Left ventricle myocardium inferior (tissue), 1 donor: ENCODE measurements at regions not wholly inside any gene's neighbourhood (a gene's known extent, or its start where the extent isn't known, plus 50 kb on each side); places are given as distances from the start of the nearest gene placed in this dataset.
"Not testable (repeated sequence)": the region's sequence is repeated elsewhere in the genome, so short reads cannot be mapped to it uniquely, and the experiment has no call there.

Experiments used
- DNase-seq: peaks from one replicate; pipeline ENCODE4 v3.0.0-alpha.2; 2020
- H3K27ac ChIP-seq: fragments of 200-600 bp; replicated peaks from 2 replicates; pipeline ENCODE4 v1.8.0; 2021
- H3K27me3 ChIP-seq: fragments of 200-600 bp; 2 replicates; pipeline ENCODE4 v1.8.0; 2021; ENCODE audit warnings: low read depth
- H3K36me3 ChIP-seq: fragments of 200-600 bp; 2 replicates; pipeline ENCODE4 v1.8.0; 2021
- H3K4me1 ChIP-seq: fragments of 200-600 bp; 2 replicates; pipeline ENCODE4 v1.8.0; 2021
- H3K4me3 ChIP-seq: fragments of 200-600 bp; 2 replicates; pipeline ENCODE4 v1.8.0; 2021; ENCODE audit warnings: mild to moderate bottlenecking, moderate library complexity
- H3K9me3 ChIP-seq: fragments of 200-600 bp; replicated peaks from 2 replicates; pipeline ENCODE4 v1.8.0; 2021
- intact Hi-C: fragments of 100-400 bp; cut with micrococcal nuclease; formaldehyde crosslinking; loops from one replicate; pipeline ENCODE4 v1.11.0; 2022
- TF ChIP-seq, protein P1 (sequence below): fragments of 200-600 bp; IDR thresholded peaks from 2 replicates; pipeline ENCODE4 v1.8.0; 2021; ENCODE audit warnings: antibody characterized with exemption, mild to moderate bottlenecking, borderline replicate concordance
- donor health status: DM: no; HTN: yes; CAD: no; lungs with severe emphysema.

DNA sequence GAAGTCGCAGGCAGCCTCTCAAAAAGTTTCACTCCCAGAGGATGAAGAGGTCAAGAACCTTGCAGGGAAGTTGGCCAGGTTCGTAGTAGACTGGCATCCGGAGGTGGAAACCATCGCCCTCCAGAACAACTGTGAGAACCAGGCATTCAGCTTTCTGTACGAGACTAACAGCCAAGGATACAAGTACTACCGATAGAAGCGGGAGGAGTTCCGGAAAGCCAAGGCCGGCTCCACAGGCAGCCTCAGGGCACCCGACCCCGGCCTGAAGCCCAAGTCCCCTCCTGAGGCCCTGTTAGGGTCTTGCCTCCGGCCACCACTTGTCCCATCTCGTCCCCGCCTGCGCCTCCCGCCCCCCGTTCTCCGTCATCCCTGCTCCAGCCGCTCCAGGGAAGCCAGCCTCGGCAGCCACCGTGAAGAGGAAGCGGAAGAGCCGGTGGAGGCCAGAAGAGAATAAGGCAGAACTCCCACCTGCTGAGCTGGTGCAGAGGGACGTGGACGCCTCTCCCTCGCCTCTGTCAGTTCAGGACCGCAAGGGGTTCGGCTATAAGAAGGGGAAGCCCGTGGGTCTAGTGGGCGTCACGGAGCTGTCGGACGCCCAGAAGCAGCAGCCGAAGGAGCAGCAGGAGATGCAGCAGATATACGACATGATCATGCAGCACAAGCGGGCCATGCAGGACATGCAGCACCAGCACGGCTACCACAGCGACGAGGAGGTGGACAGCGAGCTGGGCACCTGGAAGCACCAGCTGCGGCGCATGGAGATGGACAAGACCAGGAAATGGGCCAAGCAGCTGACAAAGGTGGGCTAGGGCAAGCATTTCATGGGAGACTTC is 366.8 kb upstream of the ATXN7L3B start:
- DNase-seq, result no peak
- Histone ChIP-seq H3K4me1 (no peaks in the 10 kb centered on the region), H3K9me3 (peaks cover 35% of the 10 kb centered on the region), H3K4me3 (no peak overlapping the region), H3K36me3 (no peaks in the 10 kb centered on the region), H3K27me3 (no peaks in the 10 kb centered on the region), H3K27ac (no peak overlapping the region)
- intact Hi-C loops, result no loop called here
- TF ChIP-seq, protein P1, sequence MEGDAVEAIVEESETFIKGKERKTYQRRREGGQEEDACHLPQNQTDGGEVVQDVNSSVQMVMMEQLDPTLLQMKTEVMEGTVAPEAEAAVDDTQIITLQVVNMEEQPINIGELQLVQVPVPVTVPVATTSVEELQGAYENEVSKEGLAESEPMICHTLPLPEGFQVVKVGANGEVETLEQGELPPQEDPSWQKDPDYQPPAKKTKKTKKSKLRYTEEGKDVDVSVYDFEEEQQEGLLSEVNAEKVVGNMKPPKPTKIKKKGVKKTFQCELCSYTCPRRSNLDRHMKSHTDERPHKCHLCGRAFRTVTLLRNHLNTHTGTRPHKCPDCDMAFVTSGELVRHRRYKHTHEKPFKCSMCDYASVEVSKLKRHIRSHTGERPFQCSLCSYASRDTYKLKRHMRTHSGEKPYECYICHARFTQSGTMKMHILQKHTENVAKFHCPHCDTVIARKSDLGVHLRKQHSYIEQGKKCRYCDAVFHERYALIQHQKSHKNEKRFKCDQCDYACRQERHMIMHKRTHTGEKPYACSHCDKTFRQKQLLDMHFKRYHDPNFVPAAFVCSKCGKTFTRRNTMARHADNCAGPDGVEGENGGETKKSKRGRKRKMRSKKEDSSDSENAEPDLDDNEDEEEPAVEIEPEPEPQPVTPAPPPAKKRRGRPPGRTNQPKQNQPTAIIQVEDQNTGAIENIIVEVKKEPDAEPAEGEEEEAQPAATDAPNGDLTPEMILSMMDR, result no peak

DNA sequence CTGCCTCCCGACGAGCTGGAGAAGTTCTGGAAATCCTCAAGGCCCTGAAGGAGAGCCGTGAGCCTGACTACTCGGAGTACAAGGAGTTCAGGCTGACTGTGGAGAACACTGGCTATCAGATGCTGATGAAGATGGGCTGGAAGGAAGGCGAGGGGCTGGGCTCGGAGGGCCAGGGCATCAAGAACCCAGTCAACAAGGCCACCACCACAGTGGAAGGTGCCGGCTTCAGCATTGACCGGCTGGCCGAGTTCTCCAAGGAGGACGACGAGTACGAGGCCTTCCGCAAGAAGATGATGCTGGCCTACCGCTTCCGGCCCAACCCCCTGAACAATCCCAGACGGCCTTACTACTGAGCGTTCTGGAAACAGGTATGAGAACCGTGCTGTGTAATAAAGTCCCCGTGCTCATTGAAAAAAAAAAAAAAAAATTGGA is 366.1 kb upstream of the ATXN7L3B start:
- no peak overlapping the region for H3K27ac ChIP-seq
- no peaks in the 10 kb centered on the region for H3K27me3 ChIP-seq
- no peaks in the 10 kb centered on the region for H3K4me1 ChIP-seq
- intact Hi-C loops, result no loop called here
- H3K9me3 ChIP-seq, result peaks cover 40% of the 10 kb centered on the region
- no peaks in the 10 kb centered on the region for H3K36me3 ChIP-seq
- TF ChIP-seq, protein P1, result no peak
- no peak overlapping the region for H3K4me3 ChIP-seq
- no peak for DNase-seq

DNA sequence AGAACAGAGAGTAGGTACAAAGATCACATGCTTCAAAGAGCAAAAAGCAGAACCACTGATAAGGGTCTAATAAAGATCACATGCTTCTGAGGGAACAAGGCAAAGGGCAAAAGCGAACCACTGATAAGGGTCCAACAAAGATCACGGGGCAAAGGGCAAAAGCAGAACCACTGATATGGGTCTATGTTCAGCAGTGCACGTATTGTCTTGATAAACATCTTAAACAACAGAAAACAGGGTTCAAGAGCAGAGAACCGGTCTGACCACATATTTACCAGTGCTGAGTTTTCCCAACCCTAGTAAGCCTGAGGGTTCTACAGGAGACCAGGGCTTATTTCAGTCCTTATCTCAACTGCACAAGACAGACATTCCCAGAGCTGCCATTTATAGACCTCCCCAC is 362.7 kb upstream of the ATXN7L3B start:
- H3K36me3 ChIP-seq, intact Hi-C loops, H3K4me3 ChIP-seq, H3K27me3 ChIP-seq, DNase-seq, H3K27ac ChIP-seq, H3K4me1 ChIP-seq: not testable (repeated sequence)
- peaks cover 46% of the 10 kb centered on the region for H3K9me3 ChIP-seq

DNA sequence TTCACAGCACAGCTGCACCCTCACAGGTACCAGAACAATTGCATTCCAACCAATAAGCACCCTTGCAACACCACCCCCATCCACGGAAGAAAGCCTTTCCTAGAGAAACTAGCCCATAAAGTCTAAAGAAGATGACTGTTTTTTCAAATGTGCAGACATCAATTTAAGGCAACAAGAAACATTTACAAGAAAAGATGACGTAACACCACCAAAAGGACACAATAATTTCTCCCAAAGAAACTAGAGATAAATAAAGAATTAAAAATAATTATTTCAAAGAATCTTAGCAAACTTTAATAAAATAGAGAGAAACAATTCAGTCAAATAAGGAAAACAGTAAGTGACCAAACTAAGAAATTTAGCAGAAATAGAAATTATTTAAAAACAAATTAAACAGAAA is 352.3 kb upstream of the ATXN7L3B start:
- intact Hi-C loops, result no loop called here

DNA sequence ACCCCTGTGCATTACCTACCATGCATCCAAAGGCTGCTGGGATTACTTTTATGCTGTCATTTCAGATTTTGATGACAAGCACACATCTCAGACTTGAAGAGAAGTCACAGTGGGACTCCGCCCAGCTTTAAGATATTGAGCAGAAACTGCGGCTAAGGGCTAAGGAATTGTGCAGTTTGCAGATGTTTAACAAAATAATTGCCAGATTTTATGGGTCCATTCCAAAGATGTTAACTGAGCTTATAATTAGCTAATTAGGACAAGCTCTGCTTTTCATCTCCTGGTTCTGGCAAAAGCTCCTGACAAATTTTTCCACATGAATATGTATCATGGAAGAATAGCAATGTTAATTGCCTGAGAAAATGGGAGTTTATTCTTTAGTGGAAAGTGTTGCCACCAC is 344.4 kb upstream of the ATXN7L3B start:
- Histone ChIP-seq H3K36me3 (no peaks in the 10 kb centered on the region), H3K9me3 (peaks cover 5% of the 10 kb centered on the region), H3K4me3 (no peak overlapping the region), H3K27me3 (no peaks in the 10 kb centered on the region), H3K27ac (no peak overlapping the region), H3K4me1 (no peaks in the 10 kb centered on the region)
- intact Hi-C loops, result no loop called here
- no peak for DNase-seq
- TF ChIP-seq, protein P1, result no peak

More for the DNA sequence above, 352.3 kb upstream of the ATXN7L3B start:
- Histone ChIP-seq H3K27me3 (no peaks in the 10 kb centered on the region), H3K36me3 (no peaks in the 10 kb centered on the region), H3K27ac (no peak overlapping the region), H3K4me3 (no peak overlapping the region), H3K4me1 (no peaks in the 10 kb centered on the region), H3K9me3 (peaks cover 1% of the 10 kb centered on the region)
- TF ChIP-seq, protein P1, result no peak
- DNase-seq, result no peak

DNA sequence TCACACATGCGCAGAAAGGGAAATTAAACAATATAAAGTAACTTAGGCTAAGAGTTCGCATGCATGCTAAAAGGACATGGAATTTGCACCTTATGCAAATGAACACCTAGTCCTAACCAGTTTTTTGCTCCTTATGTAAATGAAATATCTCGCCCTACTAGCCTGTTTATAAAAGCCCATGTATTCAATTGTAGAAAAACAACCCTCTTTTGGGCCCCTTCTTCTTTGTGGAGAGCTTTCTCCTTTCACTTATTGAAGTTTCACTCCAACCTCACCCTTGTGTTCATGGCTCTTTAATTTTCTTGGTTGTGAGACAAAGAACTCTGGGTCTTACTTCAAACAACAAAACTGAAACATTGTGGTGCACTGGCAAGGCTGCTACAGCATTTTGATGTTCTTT is 333.4 kb upstream of the ATXN7L3B start:
- Histone ChIP-seq H3K9me3 (peaks cover 18% of the 10 kb centered on the region), H3K27me3 (no peaks in the 10 kb centered on the region), H3K4me3 (no peak overlapping the region), H3K36me3 (no peaks in the 10 kb centered on the region), H3K27ac (no peak overlapping the region), H3K4me1 (no peaks in the 10 kb centered on the region)
- no peak for DNase-seq
- TF ChIP-seq, protein P1, result no peak
- intact Hi-C loops, result no loop called here
